ENCODE measurements at regions not wholly inside any gene's neighbourhood (a gene's known extent, or its start where the extent isn't known, plus 50 kb on each side); places are given as distances from the start of the nearest gene placed in this dataset.

GRCh38 chr2:199684832-199685231 is 166.2 kb downstream of the FTCDNL1 start:
- TF ChIP-seq CTCF (IDR thresholded peaks at IDR 0.05; ENCODE audit: insufficient read depth, low read length, poor library complexity, severe bottlenecking): no peak
- TF ChIP-seq EZH2phosphoT487 (conservative IDR thresholded peaks at IDR 0.05; ENCODE audit: low read length): no peak

All from SU-DHL-6 (cell line).